ENCODE measurements at regions not wholly inside any gene's neighbourhood (a gene's known extent, or its start where the extent isn't known, plus 50 kb on each side); places are given as distances from the start of the nearest gene placed in this dataset.

GRCh38 chr6:43891072-43891870, 121.3 kb downstream of the VEGFA start:
- TF ChIP-seq, protein P1, sequence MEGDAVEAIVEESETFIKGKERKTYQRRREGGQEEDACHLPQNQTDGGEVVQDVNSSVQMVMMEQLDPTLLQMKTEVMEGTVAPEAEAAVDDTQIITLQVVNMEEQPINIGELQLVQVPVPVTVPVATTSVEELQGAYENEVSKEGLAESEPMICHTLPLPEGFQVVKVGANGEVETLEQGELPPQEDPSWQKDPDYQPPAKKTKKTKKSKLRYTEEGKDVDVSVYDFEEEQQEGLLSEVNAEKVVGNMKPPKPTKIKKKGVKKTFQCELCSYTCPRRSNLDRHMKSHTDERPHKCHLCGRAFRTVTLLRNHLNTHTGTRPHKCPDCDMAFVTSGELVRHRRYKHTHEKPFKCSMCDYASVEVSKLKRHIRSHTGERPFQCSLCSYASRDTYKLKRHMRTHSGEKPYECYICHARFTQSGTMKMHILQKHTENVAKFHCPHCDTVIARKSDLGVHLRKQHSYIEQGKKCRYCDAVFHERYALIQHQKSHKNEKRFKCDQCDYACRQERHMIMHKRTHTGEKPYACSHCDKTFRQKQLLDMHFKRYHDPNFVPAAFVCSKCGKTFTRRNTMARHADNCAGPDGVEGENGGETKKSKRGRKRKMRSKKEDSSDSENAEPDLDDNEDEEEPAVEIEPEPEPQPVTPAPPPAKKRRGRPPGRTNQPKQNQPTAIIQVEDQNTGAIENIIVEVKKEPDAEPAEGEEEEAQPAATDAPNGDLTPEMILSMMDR (IDR thresholded peaks at IDR 0.05): no peak
- TF ChIP-seq EZH2 (IDR thresholded peaks at IDR 0.05; ENCODE audit: borderline replicate concordance, insufficient read depth, low read depth, low read length, poor library complexity, severe bottlenecking): no peak

Measured in B cell (primary cell).